ENCODE measurements at regions not wholly inside any gene's neighbourhood (a gene's known extent, or its start where the extent isn't known, plus 50 kb on each side); places are given as distances from the start of the nearest gene placed in this dataset.

DNA sequence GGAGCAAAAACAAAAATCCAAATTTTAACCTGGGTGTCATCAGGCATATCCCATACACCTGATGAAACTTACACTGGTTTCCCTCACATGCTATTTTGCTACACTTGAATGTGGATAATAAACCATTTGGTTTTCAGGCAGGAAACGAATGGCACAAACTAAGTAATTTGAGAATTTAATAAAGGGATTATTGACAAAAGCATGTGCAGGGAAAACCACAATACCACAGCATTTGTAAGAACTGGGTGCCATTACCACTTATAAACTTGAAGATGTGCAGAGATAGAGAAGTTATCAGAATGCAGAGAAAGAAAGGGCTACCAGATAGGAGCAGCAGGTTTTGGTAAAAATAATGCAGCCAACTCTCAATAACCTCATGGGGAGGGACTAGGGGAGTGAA, 151.2 kb downstream of the RFX6 start:
- DNase-seq (ENCODE audit: low spot score) = no peak
- in situ Hi-C loops (cut with MboI; ENCODE audit: low pct_unique_long_range_greater_than_20kb, low sequenced_read_pairs, unreplicated experiment) = no loop called here
- TF ChIP-seq, protein P1, sequence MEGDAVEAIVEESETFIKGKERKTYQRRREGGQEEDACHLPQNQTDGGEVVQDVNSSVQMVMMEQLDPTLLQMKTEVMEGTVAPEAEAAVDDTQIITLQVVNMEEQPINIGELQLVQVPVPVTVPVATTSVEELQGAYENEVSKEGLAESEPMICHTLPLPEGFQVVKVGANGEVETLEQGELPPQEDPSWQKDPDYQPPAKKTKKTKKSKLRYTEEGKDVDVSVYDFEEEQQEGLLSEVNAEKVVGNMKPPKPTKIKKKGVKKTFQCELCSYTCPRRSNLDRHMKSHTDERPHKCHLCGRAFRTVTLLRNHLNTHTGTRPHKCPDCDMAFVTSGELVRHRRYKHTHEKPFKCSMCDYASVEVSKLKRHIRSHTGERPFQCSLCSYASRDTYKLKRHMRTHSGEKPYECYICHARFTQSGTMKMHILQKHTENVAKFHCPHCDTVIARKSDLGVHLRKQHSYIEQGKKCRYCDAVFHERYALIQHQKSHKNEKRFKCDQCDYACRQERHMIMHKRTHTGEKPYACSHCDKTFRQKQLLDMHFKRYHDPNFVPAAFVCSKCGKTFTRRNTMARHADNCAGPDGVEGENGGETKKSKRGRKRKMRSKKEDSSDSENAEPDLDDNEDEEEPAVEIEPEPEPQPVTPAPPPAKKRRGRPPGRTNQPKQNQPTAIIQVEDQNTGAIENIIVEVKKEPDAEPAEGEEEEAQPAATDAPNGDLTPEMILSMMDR (IDR thresholded peaks at IDR 0.05; ENCODE audit: extremely low read depth, insufficient read depth, missing control alignments) = no peak

DNA sequence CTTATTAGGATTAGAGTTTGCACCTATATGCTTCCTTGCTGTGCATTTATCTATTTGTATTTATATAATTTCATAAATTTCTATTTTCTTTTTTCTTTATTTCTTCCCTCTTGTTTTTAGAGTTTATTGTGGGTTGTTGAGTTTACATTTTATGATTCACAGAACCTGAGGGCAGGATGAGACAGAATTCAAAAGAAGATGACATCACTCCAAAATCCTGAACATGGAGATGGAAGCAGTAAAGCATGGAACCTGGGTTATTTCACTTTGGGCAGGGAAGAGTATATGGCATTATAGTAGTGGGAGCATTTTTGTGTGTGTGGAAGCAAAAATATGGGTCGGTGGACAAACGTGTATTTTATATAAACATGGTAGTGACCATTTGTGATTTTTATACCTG, 157.5 kb downstream of the RFX6 start:
- DNase-seq (ENCODE audit: low spot score) = no peak
- TF ChIP-seq, protein P1 (IDR thresholded peaks at IDR 0.05; ENCODE audit: extremely low read depth, insufficient read depth, missing control alignments) = no peak
- in situ Hi-C loops (cut with MboI; ENCODE audit: low pct_unique_long_range_greater_than_20kb, low sequenced_read_pairs, unreplicated experiment) = no loop called here

DNA sequence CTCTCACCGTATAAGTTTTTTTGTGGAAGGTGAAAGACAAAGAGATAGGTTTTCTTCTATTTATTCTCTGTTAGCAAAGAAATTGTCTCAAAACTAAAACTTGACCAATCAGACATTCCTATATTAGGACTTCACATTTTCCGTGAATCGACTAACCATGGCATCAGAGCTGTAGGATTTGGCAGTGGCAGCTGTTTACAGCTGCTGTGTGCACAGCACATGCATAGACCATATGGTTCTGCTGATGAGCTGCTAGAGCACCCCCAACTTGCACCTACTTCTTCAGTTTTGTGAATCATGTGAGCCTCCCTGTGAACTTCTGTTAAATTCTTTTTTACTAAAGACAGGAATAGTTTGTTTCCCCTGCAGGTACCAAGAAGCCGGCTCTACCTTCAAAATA, 157.9 kb downstream of the RFX6 start:
- no peak for DNase-seq (ENCODE audit: low spot score)
- in situ Hi-C loops (cut with MboI; ENCODE audit: low pct_unique_long_range_greater_than_20kb, low sequenced_read_pairs, unreplicated experiment) = no loop called here
- TF ChIP-seq, protein P1 (IDR thresholded peaks at IDR 0.05; ENCODE audit: extremely low read depth, insufficient read depth, missing control alignments) = no peak

DNA sequence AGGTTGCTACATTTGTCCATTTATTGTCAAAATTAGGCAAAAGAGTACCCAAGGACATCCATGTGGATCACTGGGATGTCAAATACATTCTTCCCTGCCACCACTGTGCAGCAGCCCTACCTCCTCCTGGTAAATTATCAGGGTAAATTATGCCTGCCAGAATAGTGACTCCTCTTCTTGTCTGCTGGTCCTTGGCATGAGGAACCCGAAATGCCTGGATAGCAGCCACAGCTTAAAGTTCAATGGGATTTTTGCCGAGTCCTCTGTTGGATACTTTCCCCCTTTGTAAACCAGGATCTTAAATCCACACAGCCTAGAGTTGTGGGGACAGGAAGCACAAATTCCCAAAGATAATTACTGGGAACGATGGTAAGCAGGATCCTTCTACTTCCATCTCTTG, 173.3 kb downstream of the RFX6 start:
- DNase-seq (ENCODE audit: low spot score) = no peak
- in situ Hi-C loops (cut with MboI; ENCODE audit: low pct_unique_long_range_greater_than_20kb, low sequenced_read_pairs, unreplicated experiment) = no loop called here
- TF ChIP-seq, protein P1 (IDR thresholded peaks at IDR 0.05; ENCODE audit: extremely low read depth, insufficient read depth, missing control alignments) = no peak

DNA sequence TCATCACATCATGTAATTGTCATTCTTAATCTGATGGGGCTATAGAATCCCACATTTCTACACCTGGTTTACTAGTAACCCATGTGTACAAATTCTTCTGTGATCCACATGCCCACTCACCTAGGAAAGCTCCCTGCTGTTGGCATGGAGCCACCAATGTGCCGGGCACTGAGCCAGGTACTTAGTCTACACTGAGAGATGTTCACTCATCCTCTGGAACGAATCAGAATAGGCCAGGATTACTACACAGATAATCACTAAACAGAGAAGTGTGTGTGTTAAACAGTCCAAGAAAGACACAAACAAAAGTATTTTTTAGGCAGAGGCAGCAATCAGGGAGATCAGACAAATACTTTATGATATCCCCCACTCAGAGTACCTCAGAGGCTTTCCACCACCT, 193.2 kb upstream of the VGLL2 start:
- in situ Hi-C loops (cut with MboI; ENCODE audit: low pct_unique_long_range_greater_than_20kb, low sequenced_read_pairs, unreplicated experiment) = no loop called here
- no peak for DNase-seq (ENCODE audit: low spot score)
- TF ChIP-seq, protein P1 (IDR thresholded peaks at IDR 0.05; ENCODE audit: extremely low read depth, insufficient read depth, missing control alignments) = no peak

DNA sequence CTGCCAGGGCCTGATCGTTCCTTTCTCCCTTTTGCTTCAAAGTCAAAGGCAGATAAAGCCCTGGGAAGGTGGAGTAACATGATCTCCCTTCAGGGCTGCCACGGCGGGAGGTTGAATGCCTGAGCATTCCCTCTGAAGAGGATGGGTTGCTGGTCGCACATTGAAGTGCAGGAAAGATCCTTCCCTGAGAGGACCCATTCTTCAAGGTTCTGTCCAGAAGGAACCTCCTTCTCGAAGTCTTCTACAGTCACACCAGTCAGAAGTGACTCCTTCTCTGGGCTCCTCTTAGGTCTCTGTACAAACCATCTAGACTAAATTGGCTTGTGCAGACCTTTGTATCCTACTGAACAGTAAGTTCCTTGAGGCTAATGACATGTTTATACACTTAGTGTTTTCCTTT, 192.6 kb upstream of the VGLL2 start:
- no peak for DNase-seq (ENCODE audit: low spot score)
- TF ChIP-seq, protein P1 (IDR thresholded peaks at IDR 0.05; ENCODE audit: extremely low read depth, insufficient read depth, missing control alignments) = no peak
- in situ Hi-C loops (cut with MboI; ENCODE audit: low pct_unique_long_range_greater_than_20kb, low sequenced_read_pairs, unreplicated experiment) = no loop called here

DNA sequence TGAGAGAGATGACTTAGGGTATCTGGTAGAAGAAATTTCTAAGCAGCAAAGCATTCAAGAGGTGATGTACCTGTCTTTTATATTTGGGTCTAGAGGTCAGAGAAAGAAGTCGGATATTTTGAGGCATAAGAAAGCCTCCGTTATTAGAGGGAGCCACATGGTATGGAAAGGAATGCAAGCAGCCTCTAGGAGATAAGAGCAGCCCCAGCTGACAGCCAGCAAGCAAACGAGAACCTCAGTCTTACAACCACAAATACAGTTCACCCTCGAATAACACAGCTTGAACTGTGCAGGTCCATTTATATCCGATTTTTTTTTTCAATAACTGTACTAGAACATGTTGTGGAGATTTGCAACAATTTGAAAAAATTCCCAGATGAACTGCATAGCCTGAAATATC, 190.7 kb upstream of the VGLL2 start:
- TF ChIP-seq, protein P1 (IDR thresholded peaks at IDR 0.05; ENCODE audit: extremely low read depth, insufficient read depth, missing control alignments) = no peak
- no peak for DNase-seq (ENCODE audit: low spot score)
- in situ Hi-C loops (cut with MboI; ENCODE audit: low pct_unique_long_range_greater_than_20kb, low sequenced_read_pairs, unreplicated experiment) = no loop called here
